ENCODE measurements at regions not wholly inside any gene's neighbourhood (a gene's known extent, or its start where the extent isn't known, plus 50 kb on each side); places are given as distances from the start of the nearest gene placed in this dataset.
"Not testable (repeated sequence)": the region's sequence is repeated elsewhere in the genome, so short reads cannot be mapped to it uniquely, and the experiment has no call there.

GRCh38 chr21:28590676-28591075 is 402.0 kb downstream of the LTN1 start:
- H3K9me3 ChIP-seq, result no peaks in the 10 kb centered on the region
- DNase-seq (no peak), ATAC-seq (no peak)
- no peak for TF ChIP-seq CTCF (IDR thresholded peaks at IDR 0.05)
- no peak for TF ChIP-seq POLR2A (IDR thresholded peaks at IDR 0.05)
- WGBS, 2 donors, result 51 to 60% methylated on average over 3 of the region's 3 CpGs
- no peak overlapping the region for H3K27ac ChIP-seq
- no peaks in the 10 kb centered on the region for H3K36me3 ChIP-seq (replicated peaks in 1 of 2; ENCODE audit: insufficient read depth in 1 of 2, low read depth in 2 of 2)
- intact Hi-C loops (cut with DNase I), result no loop called here
- H3K27me3 ChIP-seq, result no peaks in the 10 kb centered on the region
- no peak overlapping the region for H3K4me3 ChIP-seq
- H3K4me1 ChIP-seq, result no peaks in the 10 kb centered on the region

- Histone ChIP-seq H3K4me1 (no peaks in the 10 kb centered on the region), H3K27me3 (no peaks in the 10 kb centered on the region), H3K36me3 (replicated peaks in 1 of 2; ENCODE audit: insufficient read depth in 1 of 2, low read depth in 2 of 2) (no peaks in the 10 kb centered on the region), H3K4me3 (no peak overlapping the region), H3K9me3 (no peaks in the 10 kb centered on the region), H3K27ac (no peak overlapping the region)
- WGBS, 2 donors, result 39 to 77% methylated on average over 2 of the region's 2 CpGs
- intact Hi-C loops (cut with DNase I), result no loop called here
- no peak for TF ChIP-seq CTCF (IDR thresholded peaks at IDR 0.05)
- TF ChIP-seq POLR2A (IDR thresholded peaks at IDR 0.05), result no peak
- no peak for DNase-seq
- ATAC-seq, result no peak
Observed at GRCh38 chr21:28590026-28590425, 402.7 kb downstream of the LTN1 start.

DNA sequence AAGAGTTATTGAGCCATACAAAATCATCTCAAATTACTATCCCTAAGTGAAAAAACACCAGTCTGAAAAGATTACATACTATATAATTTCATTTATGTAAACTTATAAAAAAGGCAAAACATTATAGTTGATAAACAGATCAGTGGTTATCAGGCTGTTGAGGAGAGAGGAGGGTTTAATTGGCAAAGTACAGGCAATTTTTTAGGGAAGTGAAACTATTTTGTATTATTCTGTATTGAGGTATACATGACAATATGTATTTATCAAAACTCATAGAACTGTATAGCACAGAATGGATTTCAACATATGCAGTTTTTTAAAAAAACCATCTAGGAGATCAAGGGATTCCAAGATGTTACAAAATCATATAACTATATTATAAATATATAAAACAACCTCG is 403.7 kb downstream of the LTN1 start:
- DNase-seq (no peak), ATAC-seq (no peak)
- 60 to 69% methylated on average over 1 of the region's 1 CpG for WGBS, 2 donors
- no peak overlapping the region for H3K4me3 ChIP-seq
- no peak overlapping the region for H3K27ac ChIP-seq
- H3K27me3 ChIP-seq, result no peaks in the 10 kb centered on the region
- no peaks in the 10 kb centered on the region for H3K9me3 ChIP-seq
- no peaks in the 10 kb centered on the region for H3K4me1 ChIP-seq
- intact Hi-C loops (cut with DNase I), result no loop called here
- no peaks in the 10 kb centered on the region for H3K36me3 ChIP-seq (replicated peaks in 1 of 2; ENCODE audit: insufficient read depth in 1 of 2, low read depth in 2 of 2)
- TF ChIP-seq CTCF (IDR thresholded peaks at IDR 0.05) (no peak), POLR2A (IDR thresholded peaks at IDR 0.05) (no peak)

DNA sequence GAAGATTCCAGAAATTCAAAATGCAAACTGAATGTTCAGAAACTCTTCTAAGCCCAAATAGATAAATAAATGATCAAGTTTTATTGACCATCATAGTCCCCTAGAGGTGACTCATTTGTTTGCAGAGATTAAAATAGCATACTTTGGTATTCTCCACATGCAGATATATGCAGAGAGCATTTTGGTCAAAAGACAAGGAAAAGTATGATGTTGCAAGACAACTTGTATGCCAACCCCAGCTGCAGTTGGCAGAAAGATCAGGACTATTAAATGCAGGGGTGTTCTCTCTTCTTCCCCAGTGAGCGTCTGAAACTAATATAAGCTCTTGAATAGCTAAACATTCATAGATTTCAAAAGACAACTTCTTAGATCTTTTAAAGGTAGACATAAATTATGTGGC is 404.9 kb downstream of the LTN1 start:
- no peaks in the 10 kb centered on the region for H3K36me3 ChIP-seq (replicated peaks in 1 of 2; ENCODE audit: insufficient read depth in 1 of 2, low read depth in 2 of 2)
- 0 to 50% methylated on average over 1 of the region's 1 CpG for WGBS, 2 donors
- intact Hi-C loops (cut with DNase I), result no loop called here
- H3K27me3 ChIP-seq, result no peaks in the 10 kb centered on the region
- no peak overlapping the region for H3K4me3 ChIP-seq
- ATAC-seq (no peak), DNase-seq (no peak)
- TF ChIP-seq POLR2A (IDR thresholded peaks at IDR 0.05), result no peak
- no peak for TF ChIP-seq CTCF (IDR thresholded peaks at IDR 0.05)
- no peak overlapping the region for H3K27ac ChIP-seq
- H3K9me3 ChIP-seq, result no peaks in the 10 kb centered on the region
- no peaks in the 10 kb centered on the region for H3K4me1 ChIP-seq

DNA sequence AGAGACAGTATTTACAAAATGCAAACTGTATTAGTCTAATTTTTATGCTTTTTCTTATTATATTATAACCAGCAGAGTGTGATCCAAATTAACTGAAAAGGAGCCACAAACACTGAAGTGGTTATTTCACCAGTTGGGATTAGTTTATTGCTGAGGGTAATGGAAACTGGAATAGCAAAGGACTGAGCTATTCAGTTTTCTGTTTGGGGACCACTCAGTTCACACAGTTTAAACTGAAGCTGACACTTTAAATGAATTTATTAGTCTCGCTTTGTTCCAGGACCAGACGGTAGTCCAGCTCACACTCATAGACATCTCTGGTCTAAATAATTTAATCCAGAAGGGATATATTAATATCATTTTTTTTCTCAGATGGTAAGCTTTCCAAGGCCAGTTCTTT is 410.7 kb downstream of the LTN1 start:
- no peaks in the 10 kb centered on the region for H3K27me3 ChIP-seq
- no peak for DNase-seq
- no peak overlapping the region for H3K27ac ChIP-seq
- no peak overlapping the region for H3K4me3 ChIP-seq
- WGBS, 2 donors, result 96 to 97% methylated on average over 2 of the region's 2 CpGs
- H3K36me3 ChIP-seq (replicated peaks in 1 of 2; ENCODE audit: insufficient read depth in 1 of 2, low read depth in 2 of 2), result no peaks in the 10 kb centered on the region
- intact Hi-C loops (cut with DNase I), result no loop called here
- no peak for ATAC-seq
- TF ChIP-seq POLR2A (IDR thresholded peaks at IDR 0.05) (no peak), CTCF (IDR thresholded peaks at IDR 0.05) (no peak)
- no peaks in the 10 kb centered on the region for H3K4me1 ChIP-seq
- no peaks in the 10 kb centered on the region for H3K9me3 ChIP-seq

- H3K4me3 ChIP-seq; H3K27me3 ChIP-seq; H3K9me3 ChIP-seq; intact Hi-C loops (cut with DNase I); H3K4me1 ChIP-seq; ATAC-seq; DNase-seq; H3K27ac ChIP-seq; H3K36me3 ChIP-seq (replicated peaks in 1 of 2; ENCODE audit: insufficient read depth in 1 of 2, low read depth in 2 of 2): not testable (repeated sequence)
- 74 to 81% methylated on average over 5 of the region's 5 CpGs for WGBS, 2 donors
Observed at GRCh38 chr21:28581311-28581731, 411.4 kb downstream of the LTN1 start.
